Activated CD4-positive, alpha-beta T cell treated with anti-CD3 and anti-CD28 coated beads, Interleukin-2, amount 10 ng/mL, durations not matched to agents 7 days and 5 days (primary cell): ENCODE measurements at regions not wholly inside any gene's neighbourhood (a gene's known extent, or its start where the extent isn't known, plus 50 kb on each side); places are given as distances from the start of the nearest gene placed in this dataset.

Source experiments
- CTCF ChIA-PET: fragments of 350-600 bp; sonication (Branson Sonifier 250); formaldehyde crosslinking; loops from one replicate; lab custom pipeline; 2021; ENCODE audit warnings: antibody characterized with exemption; lab: Charles Lee
- POLR2A ChIA-PET: fragments of 350-600 bp; sonication (Branson Sonifier 250); formaldehyde crosslinking; loops from one replicate; lab custom pipeline; 2021; ENCODE audit warnings: antibody characterized with exemption; lab: Charles Lee
- DNase-seq: peaks from one replicate; pipeline ENCODE4 v3.0.0-alpha.2; 2020
- H3K27ac Mint-ChIP-seq: one replicate; pipeline ENCODE4 v1.8.0; 2021; ENCODE audit warnings: mild to moderate bottlenecking, moderate library complexity, mixed read lengths
- H3K27me3 Mint-ChIP-seq: one replicate; pipeline ENCODE4 v1.8.0; 2021; ENCODE audit warnings: mixed read lengths
- H3K36me3 Mint-ChIP-seq: one replicate; pipeline ENCODE4 v1.8.0; 2021; ENCODE audit warnings: low read depth, mixed read lengths
- H3K4me1 Mint-ChIP-seq: one replicate; pipeline ENCODE4 v1.8.0; 2021; ENCODE audit warnings: mixed read lengths
- H3K4me3 Mint-ChIP-seq: one replicate; pipeline ENCODE4 v1.8.0; 2021; ENCODE audit warnings: mild to moderate bottlenecking, moderate library complexity, mixed read lengths
- H3K9me3 Mint-ChIP-seq: one replicate; pipeline ENCODE4 v1.8.0; 2021; ENCODE audit warnings: mixed read lengths

- Mint-ChIP-seq H3K9me3 (no peaks in the 10 kb centered on the region), H3K27ac (no peak overlapping the region), H3K36me3 (no peaks in the 10 kb centered on the region), H3K4me1 (no peaks in the 10 kb centered on the region), H3K27me3 (peaks cover 2% of the 10 kb centered on the region), H3K4me3 (no peak overlapping the region)
- ChIA-PET CTCF (no interaction called here), POLR2A (no interaction called here)
- DNase-seq: no peak
These were observed 80.2 kb upstream of the GCFC2 start for GRCh38 chr2:75790814-75791467.

GRCh38 chr2:75790121-75790813 is 79.6 kb upstream of the GCFC2 start:
- H3K4me1 Mint-ChIP-seq: no peaks in the 10 kb centered on the region
- POLR2A ChIA-PET: no interaction called here
- CTCF ChIA-PET: no interaction called here
- no peaks in the 10 kb centered on the region for H3K36me3 Mint-ChIP-seq
- H3K9me3 Mint-ChIP-seq: no peaks in the 10 kb centered on the region
- H3K4me3 Mint-ChIP-seq: no peak overlapping the region
- no peak for DNase-seq
- peaks cover 2% of the 10 kb centered on the region for H3K27me3 Mint-ChIP-seq
- H3K27ac Mint-ChIP-seq: no peak overlapping the region

GRCh38 chr2:75788902-75789301 is 78.2 kb upstream of the GCFC2 start:
- CTCF ChIA-PET: no interaction called here

GRCh38 chr2:75788154-75788553 is 77.4 kb upstream of the GCFC2 start:
- Mint-ChIP-seq H3K4me3 (no peak overlapping the region), H3K36me3 (no peaks in the 10 kb centered on the region), H3K4me1 (no peaks in the 10 kb centered on the region), H3K27me3 (peaks cover 2% of the 10 kb centered on the region), H3K9me3 (no peaks in the 10 kb centered on the region), H3K27ac (no peak overlapping the region)
- POLR2A ChIA-PET: no interaction called here
- no peak for DNase-seq
- CTCF ChIA-PET: no interaction called here

More at GRCh38 chr2:75788902-75789301, 78.2 kb upstream of the GCFC2 start:
- H3K27ac Mint-ChIP-seq: no peak overlapping the region
- POLR2A ChIA-PET: no interaction called here
- H3K27me3 Mint-ChIP-seq: peaks cover 2% of the 10 kb centered on the region
- H3K9me3 Mint-ChIP-seq: no peaks in the 10 kb centered on the region
- no peak overlapping the region for H3K4me3 Mint-ChIP-seq
- no peaks in the 10 kb centered on the region for H3K4me1 Mint-ChIP-seq
- H3K36me3 Mint-ChIP-seq: no peaks in the 10 kb centered on the region
- no peak for DNase-seq

GRCh38 chr2:75787532-75788132 is 76.9 kb upstream of the GCFC2 start:
- no peak overlapping the region for H3K27ac Mint-ChIP-seq
- ChIA-PET POLR2A (no interaction called here), CTCF (no interaction called here)
- no peaks in the 10 kb centered on the region for H3K4me1 Mint-ChIP-seq
- H3K9me3 Mint-ChIP-seq: no peaks in the 10 kb centered on the region
- H3K27me3 Mint-ChIP-seq: peaks cover 2% of the 10 kb centered on the region
- H3K36me3 Mint-ChIP-seq: no peaks in the 10 kb centered on the region
- DNase-seq: no peak
- no peak overlapping the region for H3K4me3 Mint-ChIP-seq

- ChIA-PET CTCF (no interaction called here), POLR2A (no interaction called here)
- no peak overlapping the region for H3K27ac Mint-ChIP-seq
- no peaks in the 10 kb centered on the region for H3K36me3 Mint-ChIP-seq
- no peak overlapping the region for H3K4me3 Mint-ChIP-seq
- H3K9me3 Mint-ChIP-seq: no peaks in the 10 kb centered on the region
- no peaks in the 10 kb centered on the region for H3K4me1 Mint-ChIP-seq
- H3K27me3 Mint-ChIP-seq: peaks cover 12% of the 10 kb centered on the region
- DNase-seq: no peak
These were observed 64.7 kb upstream of the GCFC2 start for GRCh38 chr2:75775311-75775823.

GRCh38 chr2:75772908-75773630 is 62.4 kb upstream of the GCFC2 start:
- Mint-ChIP-seq H3K4me3 (no peak overlapping the region), H3K9me3 (no peaks in the 10 kb centered on the region), H3K27ac (no peak overlapping the region), H3K4me1 (no peaks in the 10 kb centered on the region), H3K27me3 (peaks cover 12% of the 10 kb centered on the region), H3K36me3 (no peaks in the 10 kb centered on the region)
- ChIA-PET CTCF (no interaction called here), POLR2A (no interaction called here)
- DNase-seq: no peak

- no peaks in the 10 kb centered on the region for H3K9me3 Mint-ChIP-seq
- ChIA-PET CTCF (no interaction called here), POLR2A (no interaction called here)
- no peaks in the 10 kb centered on the region for H3K4me1 Mint-ChIP-seq
- H3K27ac Mint-ChIP-seq: no peak overlapping the region
- no peak for DNase-seq
- no peaks in the 10 kb centered on the region for H3K36me3 Mint-ChIP-seq
- no peak overlapping the region for H3K4me3 Mint-ChIP-seq
- peaks cover 7% of the 10 kb centered on the region for H3K27me3 Mint-ChIP-seq
These were observed 55.1 kb upstream of the GCFC2 start for GRCh38 chr2:75765798-75766197.

- no peak overlapping the region for H3K27ac Mint-ChIP-seq
- no peaks in the 10 kb centered on the region for H3K9me3 Mint-ChIP-seq
- no peaks in the 10 kb centered on the region for H3K4me1 Mint-ChIP-seq
- ChIA-PET POLR2A (no interaction called here), CTCF (no interaction called here)
- H3K4me3 Mint-ChIP-seq: no peak overlapping the region
- no peak for DNase-seq
- no peaks in the 10 kb centered on the region for H3K36me3 Mint-ChIP-seq
- H3K27me3 Mint-ChIP-seq: peaks cover 7% of the 10 kb centered on the region
These were observed 53.9 kb upstream of the GCFC2 start for GRCh38 chr2:75764611-75765010.
